ENCODE measurements at regions not wholly inside any gene's neighbourhood (a gene's known extent, or its start where the extent isn't known, plus 50 kb on each side); places are given as distances from the start of the nearest gene placed in this dataset.

DNA sequence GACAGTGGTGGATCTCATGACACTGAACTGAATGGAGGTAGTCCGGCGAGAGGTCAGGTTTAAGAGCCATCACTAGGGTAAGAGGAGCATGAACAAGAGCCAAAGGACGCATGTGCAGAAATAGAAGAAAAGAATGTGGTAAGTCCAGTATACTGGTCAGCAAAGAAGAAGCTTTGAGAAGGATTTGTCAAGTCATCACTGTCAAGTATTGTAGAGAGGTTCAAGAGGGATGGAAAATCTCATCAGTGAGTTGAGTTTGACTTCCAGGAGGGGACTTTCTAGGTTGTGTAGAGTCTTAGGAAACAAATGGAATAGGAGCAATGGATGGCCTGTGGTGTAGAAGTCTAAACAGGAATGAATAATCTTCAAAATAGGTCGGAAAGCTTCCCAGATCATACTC, 161.8 kb downstream of the BTBD3 start:
- Histone ChIP-seq H3K4me3 (ENCODE audit: extremely low read depth in 1 of 4, insufficient read depth in 2 of 4, low read depth in 3 of 4, low read length in 4 of 4) (no peak overlapping the region), H3K27ac (ENCODE audit: low read depth, low read length) (no peak overlapping the region), H2BK20ac (ENCODE audit: low read length) (no peak overlapping the region), H3K27me3 (replicated peaks in 1 of 4; ENCODE audit: control insufficient read depth in 3 of 4, extremely low read depth in 1 of 4, insufficient read depth in 3 of 4, low read length in 3 of 4) (no peaks in the 10 kb centered on the region), H4K20me1 (replicated peaks in 1 of 2; ENCODE audit: control insufficient read depth in 1 of 2, insufficient read depth in 2 of 2, low read length in 2 of 2) (no peaks in the 10 kb centered on the region), H3K23me2 (ENCODE audit: low read depth, low read length) (no peaks in the 10 kb centered on the region), H3K9ac (replicated peaks in 1 of 4; ENCODE audit: extremely low read depth in 1 of 4, low read depth in 3 of 4, low read length in 3 of 4) (no peak overlapping the region), H3K4me1 (replicated peaks in 1 of 4; ENCODE audit: control insufficient read depth in 3 of 4, insufficient read depth in 4 of 4, low read length in 3 of 4) (no peaks in the 10 kb centered on the region), H4K8ac (ENCODE audit: extremely low read depth, insufficient read depth, low read length) (no peak overlapping the region), H2BK12ac (ENCODE audit: low read depth, low read length) (no peak overlapping the region), H3K79me1 (ENCODE audit: low read depth, low read length) (no peaks in the 10 kb centered on the region), H3K9me3 (ENCODE audit: insufficient read depth in 2 of 2, low read depth in 1 of 2, low read length in 1 of 2) (no peaks in the 10 kb centered on the region), H3K14ac (ENCODE audit: insufficient read length) (no peak overlapping the region), H3K36me3 (ENCODE audit: control insufficient read depth in 2 of 4, insufficient read depth in 4 of 4, low read length in 3 of 4) (no peaks in the 10 kb centered on the region), H3K79me2 (ENCODE audit: control insufficient read depth in 1 of 2, insufficient read depth in 2 of 2, low read length in 2 of 2) (no peaks in the 10 kb centered on the region), H2AFZ (ENCODE audit: low read length) (no peak overlapping the region), H2BK120ac (replicated peaks; ENCODE audit: low read depth, low read length) (no peak overlapping the region), H2BK5ac (ENCODE audit: low read depth, low read length) (no peak overlapping the region), H3K18ac (ENCODE audit: extremely low read depth, low read length) (no peak overlapping the region), H4K91ac (replicated peaks; ENCODE audit: insufficient read length, low read length) (no peak overlapping the region), H2AK5ac (ENCODE audit: low read depth, low read length) (no peak overlapping the region), H3K23ac (ENCODE audit: insufficient read length) (no peak overlapping the region), H3K56ac (replicated peaks; ENCODE audit: insufficient read length, low read depth, low read length) (no peak overlapping the region), H4K5ac (ENCODE audit: insufficient read length, low read depth, low read length) (no peak overlapping the region), H3K4ac (replicated peaks; ENCODE audit: insufficient read length, low read depth, low read length) (no peak overlapping the region), H2BK15ac (ENCODE audit: low read length) (no peak overlapping the region), H3K4me2 (ENCODE audit: insufficient read depth in 1 of 2, low read depth in 2 of 2, low read length in 2 of 2) (no peak overlapping the region)
- DNase-seq (ENCODE audit: low read depth in 1 of 2, low spot score in 2 of 2) (no peak), FAIRE-seq (no peak)
- WGBS, 2 experiments (ENCODE audit: extremely low coverage in 1 of 2, insufficient coverage in 1 of 2, insufficient read length in 1 of 2, insufficient replicate concordance in 2 of 2, low coverage in 1 of 2, low lambda C conversion rate in 2 of 2, missing lambda C conversion rate in 1 of 2): 84% methylated on average over 4 of the region's 4 CpGs; no CpG with 5 or more reads in 1 of the 2 experiments
- ChIA-PET POLR2A (ENCODE audit: partially characterized antibody) (no interaction called here), CTCF (ENCODE audit: partially characterized antibody) (no interaction called here)
- TF ChIP-seq CEBPB (IDR thresholded peaks at IDR 0.05; ENCODE audit: low read depth, low read length) (no peak), BACH1 (IDR thresholded peaks at IDR 0.05; ENCODE audit: low read length) (no peak), KDM1A (IDR thresholded peaks at IDR 0.05; ENCODE audit: borderline replicate concordance, low read length) (no peak), FOSL1 (IDR thresholded peaks at IDR 0.05; ENCODE audit: insufficient read depth, low read depth, low read length) (no peak), HDAC6 (IDR thresholded peaks at IDR 0.05; ENCODE audit: low read depth, low read length) (no peak)

Measured in H1 (cell line).